WTC11 (cell line): ENCODE measurements at regions not wholly inside any gene's neighbourhood (a gene's known extent, or its start where the extent isn't known, plus 50 kb on each side); places are given as distances from the start of the nearest gene placed in this dataset.

Experiments
- ATAC-seq: fragments of 200-7000 bp; cut with Tn5 transposase; 2 replicates; pipeline ENCODE4 v1.10.0; 2021; ENCODE audit warnings: mild to moderate bottlenecking, moderate library complexity
- CTCF ChIA-PET: fragments of 300-600 bp; sonication (Branson Sonifier 250); formaldehyde crosslinking; loops from one replicate; lab custom pipeline; 2021; ENCODE audit warnings: antibody characterized with exemption; lab: Charles Lee
- POLR2A ChIA-PET: fragments of 350-600 bp; sonication (Branson Sonifier 250); formaldehyde crosslinking; loops from one replicate; lab custom pipeline; 2021; ENCODE audit warnings: antibody characterized with exemption; lab: Charles Lee
- DNase-seq: peaks from one replicate; pipeline ENCODE4 v3.0.0; 2021; ENCODE audit warnings: low spot score
- H3K27ac Mint-ChIP-seq: 2 replicates; pipeline ENCODE4 v1.8.0; 2021; ENCODE audit warnings: mixed read lengths
- H3K27me3 Mint-ChIP-seq: 2 replicates; pipeline ENCODE4 v1.8.0; 2021; ENCODE audit warnings: low read depth, mild to moderate bottlenecking, moderate library complexity, mixed read lengths
- H3K36me3 Mint-ChIP-seq: 2 replicates; pipeline ENCODE4 v1.8.0; 2021; ENCODE audit warnings: mixed read lengths
- H3K4me1 Mint-ChIP-seq: 2 replicates; pipeline ENCODE4 v1.8.0; 2022; ENCODE audit warnings: mixed read lengths
- H3K4me3 Mint-ChIP-seq: 2 replicates; pipeline ENCODE4 v1.8.0; 2021; ENCODE audit warnings: mild to moderate bottlenecking, moderate library complexity, mixed read lengths
- H3K9me3 Mint-ChIP-seq: 2 replicates; pipeline ENCODE4 v1.8.0; 2021; ENCODE audit warnings: mixed read lengths
- CBFB ChIP-seq: sonication (generic); formaldehyde crosslinking; IDR thresholded peaks from 2 replicates; pipeline ENCODE4 v1.8.1; 2022; ENCODE audit warnings: mild to moderate bottlenecking, low read depth, missing genetic modification reagents
- CREM ChIP-seq: sonication (generic); formaldehyde crosslinking; IDR thresholded peaks from 2 replicates; pipeline ENCODE4 v1.8.1; 2022; ENCODE audit warnings: mild to moderate bottlenecking, missing genetic modification reagents, moderate library complexity
- EMX1 ChIP-seq: fragments of 250-450 bp; sonication (Bioruptor Pico); IDR thresholded peaks from 2 replicates; pipeline ENCODE4 v1.8.0; 2021; ENCODE audit warnings: mild to moderate bottlenecking
- HMGXB4 ChIP-seq: sonication (generic); formaldehyde crosslinking; IDR thresholded peaks from 2 replicates; pipeline ENCODE4 v1.8.1; 2023; ENCODE audit warnings: mild to moderate bottlenecking, moderate library complexity, missing genetic modification reagents
- IRF2 ChIP-seq: sonication (generic); formaldehyde crosslinking; IDR thresholded peaks from 2 replicates; pipeline ENCODE4 v1.8.0; 2022; ENCODE audit warnings: low read depth, missing genetic modification reagents, borderline replicate concordance
- NFE2L1 ChIP-seq: sonication (generic); formaldehyde crosslinking; IDR thresholded peaks from 2 replicates; pipeline ENCODE4 v1.8.1; 2023; ENCODE audit warnings: missing genetic modification reagents
- NFYB ChIP-seq: sonication (generic); formaldehyde crosslinking; conservative IDR thresholded peaks from 2 replicates; pipeline ENCODE4 v1.8.0; 2022; ENCODE audit warnings: low read depth, missing genetic modification reagents
- SMAD4 ChIP-seq: sonication (generic); formaldehyde crosslinking; IDR thresholded peaks from 2 replicates; pipeline ENCODE4 v1.8.0; 2022; ENCODE audit warnings: mild to moderate bottlenecking, missing genetic modification reagents
- SP1 ChIP-seq: sonication (generic); formaldehyde crosslinking; conservative IDR thresholded peaks from 2 replicates; pipeline ENCODE4 v1.8.1; 2022; ENCODE audit warnings: missing genetic modification reagents
- TEAD1 ChIP-seq: sonication (generic); formaldehyde crosslinking; IDR thresholded peaks from 2 replicates; pipeline ENCODE4 v1.8.0; 2022; ENCODE audit warnings: mild to moderate bottlenecking, missing genetic modification reagents
- ZNF281 ChIP-seq: sonication (generic); formaldehyde crosslinking; IDR thresholded peaks from 2 replicates; pipeline ENCODE4 v1.8.0; 2023; ENCODE audit warnings: mild to moderate bottlenecking, missing genetic modification reagents
- TF ChIP-seq, protein P1 (sequence below): sonication (generic); formaldehyde crosslinking; IDR thresholded peaks from 2 replicates; pipeline ENCODE4 v1.8.1; 2022; ENCODE audit warnings: mild to moderate bottlenecking, moderate library complexity, missing genetic modification reagents

GRCh38 chr4:1570291-1571164 is 113.6 kb downstream of the FAM53A start:
- no peak for TF ChIP-seq CREM (CRISPR knock-in tag)
- TF ChIP-seq, protein P1, sequence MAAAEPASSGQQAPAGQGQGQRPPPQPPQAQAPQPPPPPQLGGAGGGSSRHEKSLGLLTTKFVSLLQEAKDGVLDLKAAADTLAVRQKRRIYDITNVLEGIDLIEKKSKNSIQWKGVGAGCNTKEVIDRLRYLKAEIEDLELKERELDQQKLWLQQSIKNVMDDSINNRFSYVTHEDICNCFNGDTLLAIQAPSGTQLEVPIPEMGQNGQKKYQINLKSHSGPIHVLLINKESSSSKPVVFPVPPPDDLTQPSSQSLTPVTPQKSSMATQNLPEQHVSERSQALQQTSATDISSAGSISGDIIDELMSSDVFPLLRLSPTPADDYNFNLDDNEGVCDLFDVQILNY (CRISPR knock-in tag), result no peak
- TF ChIP-seq NFE2L1 (CRISPR knock-in tag), result no peak
- no peak for TF ChIP-seq SP1 (CRISPR knock-in tag)
- no peak for TF ChIP-seq SMAD4
- TF ChIP-seq CBFB (CRISPR knock-in tag), result no peak
- no peak for TF ChIP-seq TEAD1 (CRISPR knock-in tag)
- no peak for TF ChIP-seq HMGXB4 (CRISPR knock-in tag)
- no peak for TF ChIP-seq EMX1
- no peak for TF ChIP-seq NFYB
- TF ChIP-seq IRF2 (CRISPR knock-in tag), result no peak
- no peaks in the 10 kb centered on the region for H3K9me3 Mint-ChIP-seq
- ChIA-PET POLR2A (interaction anchor here (1.1 kb wide), 1 partner anchor 10 kb away, joined by 3 read pairs; no protein-coding TSS in a partner anchor), CTCF (interaction anchor here (0.8 to 1.0 kb wide), 4 partner anchors 8 to 214 kb away, joined by 4 to 5 read pairs (median 4); no protein-coding TSS in a partner anchor)
- H3K36me3 Mint-ChIP-seq, result no peaks in the 10 kb centered on the region
- DNase-seq (peak; percentile 31), ATAC-seq (no peak)
- peaks cover 40% of the 10 kb centered on the region for H3K4me1 Mint-ChIP-seq
- peaks cover 9% of the 10 kb centered on the region for H3K27me3 Mint-ChIP-seq
- H3K27ac Mint-ChIP-seq, result no peak overlapping the region
- H3K4me3 Mint-ChIP-seq, result no peak overlapping the region

GRCh38 chr4:1569461-1570151 is 114.5 kb downstream of the FAM53A start:
- no peak for ATAC-seq
- Mint-ChIP-seq H3K4me1 (peaks cover 37% of the 10 kb centered on the region), H3K27ac (no peak overlapping the region), H3K27me3 (peaks cover 9% of the 10 kb centered on the region), H3K36me3 (no peaks in the 10 kb centered on the region), H3K9me3 (no peaks in the 10 kb centered on the region), H3K4me3 (no peak overlapping the region)
- ChIA-PET CTCF (interaction anchor here (0.8 to 1.2 kb wide), 5 partner anchors 9 to 214 kb away, joined by 4 to 5 read pairs (median 4); no protein-coding TSS in a partner anchor), POLR2A (interaction anchor here (0.6 kb wide), 1 partner anchor 435 kb away, joined by 3 read pairs; no protein-coding TSS in a partner anchor)
- DNase-seq, result peak; percentile 9
- TF ChIP-seq HMGXB4 (CRISPR knock-in tag) (0 out of 2 replicates have a peak, but pooled peaks have one; percentile 31), ZNF281 (no peak)
